PC-3 (cell line): ENCODE measurements at regions not wholly inside any gene's neighbourhood (a gene's known extent, or its start where the extent isn't known, plus 50 kb on each side); places are given as distances from the start of the nearest gene placed in this dataset.
A peak's percentile ranks its signal among the peaks of the same experiment; 100 is the strongest.

Source experiments
- ATAC-seq: fragments of 200-7000 bp; cut with Tn5 transposase; 2 replicates; pipeline ENCODE4 v1.9.1; 2020; ENCODE audit warnings: mild to moderate bottlenecking, moderate library complexity
- BruUV-seq: library from RNA; stranded (reverse); fragments of 400-500 nt; replicated peaks from 2 replicates; lab custom pipeline; 2021; lab: Mats Ljungman, UMichigan
- CTCF ChIA-PET: fragments of 300-600 bp; sonication (Branson Sonifier 250); formaldehyde crosslinking; loops from one replicate; lab custom pipeline; 2022; ENCODE audit warnings: antibody characterized with exemption; lab: Charles Lee
- POLR2A ChIA-PET: fragments of 300-600 bp; sonication (Branson Sonifier 250); formaldehyde crosslinking; loops from one replicate; lab custom pipeline; 2022; ENCODE audit warnings: antibody characterized with exemption; ENCODE audit not compliant: unreplicated experiment; lab: Charles Lee
- DNase-seq: peaks from one replicate; pipeline ENCODE4 v3.0.0-alpha.2; 2015
- H2AFZ ChIP-seq: fragments of 300-600 bp; sonication (generic); 2 replicates; pipeline ENCODE4 v1.6.0; 2016; ENCODE audit warnings: antibody characterized with exemption, low read length
- H3F3A ChIP-seq: fragments of 300-600 bp; sonication (generic); one replicate; pipeline ENCODE4 v1.6.0; 2017; ENCODE audit warnings: antibody characterized with exemption, low read length, control low read depth, mild to moderate bottlenecking; ENCODE audit not compliant: unreplicated experiment
- H3K27ac ChIP-seq: fragments of 300-600 bp; sonication (generic); 2 replicates; pipeline ENCODE4 v1.5.1; 2016; ENCODE audit warnings: mild to moderate bottlenecking, low read length
- H3K27me3 ChIP-seq: fragments of 300-600 bp; sonication (generic); 2 replicates; pipeline ENCODE4 v1.6.1; 2016; ENCODE audit warnings: low read length, mixed read lengths
- H3K36me3 ChIP-seq: fragments of 300-600 bp; sonication (generic); 2 replicates; pipeline ENCODE4 v1.6.1; 2016; ENCODE audit warnings: low read depth, mixed run types, low read length, mixed read lengths
- H3K4me1 ChIP-seq: fragments of 300-600 bp; sonication (generic); 2 replicates; pipeline ENCODE4 v1.5.1; 2016; ENCODE audit warnings: low read length; ENCODE audit not compliant: insufficient read depth
- H3K4me2 ChIP-seq: fragments of 300-600 bp; sonication (generic); 2 replicates; pipeline ENCODE4 v1.6.0; 2016; ENCODE audit warnings: low read length
- H3K4me3 ChIP-seq: fragments of 300-600 bp; sonication (generic); 2 replicates; pipeline ENCODE4 v1.5.1; 2016; ENCODE audit warnings: mild to moderate bottlenecking, low read length, mixed read lengths
- H3K79me2 ChIP-seq: fragments of 300-600 bp; sonication (generic); 2 replicates; pipeline ENCODE4 v1.6.1; 2017; ENCODE audit warnings: low read length, mixed read lengths
- H3K9ac ChIP-seq: fragments of 300-600 bp; sonication (generic); 2 replicates; pipeline ENCODE4 v1.6.0; 2016; ENCODE audit warnings: mild to moderate bottlenecking, low read length
- H3K9me2 ChIP-seq: fragments of 300-600 bp; sonication (generic); replicated peaks from 2 replicates; pipeline ENCODE4 v1.6.1; 2016; ENCODE audit warnings: mixed run types, low read length, mixed read lengths
- H3K9me3 ChIP-seq: fragments of 300-600 bp; sonication (generic); 2 replicates; pipeline ENCODE4 v1.6.1; 2016; ENCODE audit warnings: low read length, mixed read lengths
- H4K20me1 ChIP-seq: fragments of 300-600 bp; sonication (generic); 2 replicates; pipeline ENCODE4 v1.6.1; 2016; ENCODE audit warnings: low read length, mixed read lengths
- EZH2 ChIP-seq: fragments of 300-600 bp; sonication (generic); IDR thresholded peaks from one replicate; pipeline ENCODE4 v1.6.1; 2017; ENCODE audit warnings: antibody characterized with exemption, mild to moderate bottlenecking, low read length; ENCODE audit not compliant: unreplicated experiment
- EZH2phosphoT487 ChIP-seq: fragments of 300-600 bp; sonication (generic); IDR thresholded peaks from 2 replicates; pipeline ENCODE4 v1.6.1; 2018; ENCODE audit warnings: mild to moderate bottlenecking, antibody characterized with exemption, low read length, borderline replicate concordance
- intact Hi-C: fragments of 100-400 bp; cut with micrococcal nuclease; formaldehyde crosslinking; loops from 2 replicates; pipeline ENCODE4 v1.9.0; 2023
- TF ChIP-seq, protein P1 (sequence below): fragments of 300-600 bp; sonication (generic); conservative IDR thresholded peaks from 2 replicates; pipeline ENCODE4 v1.5.1; 2017; ENCODE audit warnings: antibody characterized with exemption, low read depth, mild to moderate bottlenecking, low read length

DNA sequence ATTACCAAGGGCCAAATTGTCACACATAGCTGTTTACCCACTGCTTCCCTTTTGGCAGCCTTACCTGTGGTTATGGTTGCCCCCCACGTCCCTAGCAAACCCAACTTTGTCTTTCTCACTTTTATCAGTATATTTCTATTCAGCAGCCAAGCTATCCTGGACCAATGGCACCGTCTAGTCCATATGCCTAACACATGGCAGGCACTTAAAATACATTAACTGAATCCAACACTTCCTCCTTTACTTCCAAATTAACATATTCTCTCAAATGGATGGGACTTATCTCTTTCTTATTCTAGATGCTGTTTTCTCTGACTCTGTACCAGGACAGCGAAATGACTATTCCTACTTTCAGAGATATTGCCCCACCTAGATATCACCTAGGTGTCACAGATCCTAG lies 50.9 kb upstream of the SLC44A1 start:
- Histone ChIP-seq H3K4me2 (no peak overlapping the region), H3K9me2 (no peaks in the 10 kb centered on the region), H3K27ac (no peak overlapping the region), H3K4me1 (peaks cover 15% of the 10 kb centered on the region), H3K9ac (no peak overlapping the region), H2AFZ (no peak overlapping the region), H3K9me3 (no peaks in the 10 kb centered on the region), H3F3A (no peaks in the 10 kb centered on the region), H3K36me3 (no peaks in the 10 kb centered on the region), H3K4me3 (no peak overlapping the region), H4K20me1 (no peaks in the 10 kb centered on the region), H3K79me2 (no peaks in the 10 kb centered on the region), H3K27me3 (no peaks in the 10 kb centered on the region)
- ATAC-seq (no peak), DNase-seq (no peak)
- no TSS peak for BruUV-seq
- intact Hi-C loops, result no loop called here
- ChIA-PET POLR2A (no interaction called here), CTCF (no interaction called here)
- TF ChIP-seq EZH2phosphoT487 (no peak), EZH2 (no peak)
- TF ChIP-seq, protein P1, sequence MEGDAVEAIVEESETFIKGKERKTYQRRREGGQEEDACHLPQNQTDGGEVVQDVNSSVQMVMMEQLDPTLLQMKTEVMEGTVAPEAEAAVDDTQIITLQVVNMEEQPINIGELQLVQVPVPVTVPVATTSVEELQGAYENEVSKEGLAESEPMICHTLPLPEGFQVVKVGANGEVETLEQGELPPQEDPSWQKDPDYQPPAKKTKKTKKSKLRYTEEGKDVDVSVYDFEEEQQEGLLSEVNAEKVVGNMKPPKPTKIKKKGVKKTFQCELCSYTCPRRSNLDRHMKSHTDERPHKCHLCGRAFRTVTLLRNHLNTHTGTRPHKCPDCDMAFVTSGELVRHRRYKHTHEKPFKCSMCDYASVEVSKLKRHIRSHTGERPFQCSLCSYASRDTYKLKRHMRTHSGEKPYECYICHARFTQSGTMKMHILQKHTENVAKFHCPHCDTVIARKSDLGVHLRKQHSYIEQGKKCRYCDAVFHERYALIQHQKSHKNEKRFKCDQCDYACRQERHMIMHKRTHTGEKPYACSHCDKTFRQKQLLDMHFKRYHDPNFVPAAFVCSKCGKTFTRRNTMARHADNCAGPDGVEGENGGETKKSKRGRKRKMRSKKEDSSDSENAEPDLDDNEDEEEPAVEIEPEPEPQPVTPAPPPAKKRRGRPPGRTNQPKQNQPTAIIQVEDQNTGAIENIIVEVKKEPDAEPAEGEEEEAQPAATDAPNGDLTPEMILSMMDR, result no peak

DNA sequence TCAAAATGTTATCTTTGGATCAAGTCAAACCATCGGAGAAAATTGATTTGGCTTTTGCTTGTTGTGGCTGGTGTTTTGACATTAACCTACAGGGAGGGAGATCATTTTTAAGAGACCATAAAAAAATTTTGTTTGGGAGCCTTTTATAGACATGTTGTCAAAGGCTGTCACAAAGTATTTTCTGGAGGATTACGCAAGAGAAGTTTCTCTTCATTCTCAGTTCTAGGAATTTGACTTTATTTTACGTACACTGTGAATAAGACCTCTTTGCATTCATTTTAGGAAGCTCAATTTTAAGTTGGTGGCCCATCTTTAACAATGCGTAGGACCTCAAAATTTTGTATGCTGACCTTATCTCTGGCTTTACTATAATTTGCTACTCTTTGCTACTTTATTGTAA lies 50.2 kb upstream of the SLC44A1 start:
- no TSS peak for BruUV-seq
- CTCF ChIA-PET, result no interaction called here

More for the DNA sequence above, 50.2 kb upstream of the SLC44A1 start:
- H3K9me3 ChIP-seq, result no peaks in the 10 kb centered on the region
- TF ChIP-seq, protein P1, result no peak
- TF ChIP-seq EZH2 (no peak), EZH2phosphoT487 (no peak)
- H3K4me2 ChIP-seq, result no peak overlapping the region
- H3K4me3 ChIP-seq, result no peak overlapping the region
- H3K36me3 ChIP-seq, result no peaks in the 10 kb centered on the region
- H3K4me1 ChIP-seq, result peaks cover 15% of the 10 kb centered on the region
- no peak overlapping the region for H3K27ac ChIP-seq
- ATAC-seq (no peak), DNase-seq (peak; percentile 16)
- no peaks in the 10 kb centered on the region for H3K79me2 ChIP-seq
- H3F3A ChIP-seq, result no peaks in the 10 kb centered on the region
- no peaks in the 10 kb centered on the region for H4K20me1 ChIP-seq
- no peaks in the 10 kb centered on the region for H3K27me3 ChIP-seq
- intact Hi-C loops, result no loop called here
- POLR2A ChIA-PET, result no interaction called here
- H3K9ac ChIP-seq, result no peak overlapping the region
- no peak overlapping the region for H2AFZ ChIP-seq
- H3K9me2 ChIP-seq, result no peaks in the 10 kb centered on the region
